ENCODE measurements at regions not wholly inside any gene's neighbourhood (a gene's known extent, or its start where the extent isn't known, plus 50 kb on each side); places are given as distances from the start of the nearest gene placed in this dataset.

DNA sequence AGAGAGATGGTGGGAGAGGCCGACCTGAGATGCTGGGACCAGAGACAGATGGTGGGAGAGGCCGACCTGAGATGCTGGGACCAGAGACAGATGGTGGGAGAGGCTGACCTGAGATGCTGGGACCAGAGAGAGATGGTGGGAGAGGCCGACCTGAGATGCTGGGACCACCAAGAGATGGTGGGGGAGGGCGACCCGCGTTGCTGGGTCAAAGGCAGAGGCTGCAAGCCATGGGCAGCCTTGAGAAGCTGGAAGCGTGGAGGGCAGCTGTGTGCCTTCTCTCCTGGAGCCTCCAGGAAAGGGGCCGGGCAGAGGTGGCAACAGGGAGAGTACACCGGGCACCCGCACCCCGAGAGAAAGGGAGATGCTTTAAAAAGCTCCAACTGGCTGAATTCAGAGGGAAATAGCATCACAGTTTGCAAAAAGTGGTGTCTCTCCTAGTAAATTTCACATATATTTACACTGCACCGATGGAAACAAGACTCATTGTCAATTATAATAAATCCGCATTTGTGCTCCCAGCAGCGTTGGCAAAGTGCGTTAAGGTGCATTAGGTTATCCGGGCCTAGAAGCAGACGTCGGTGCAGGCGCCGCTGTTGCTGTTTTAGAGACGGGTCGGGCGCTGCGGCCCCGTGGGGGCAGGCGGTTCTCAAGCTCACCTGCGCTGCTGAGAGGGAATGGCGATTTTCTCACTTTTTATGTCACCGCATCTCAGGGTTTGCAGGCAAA is 132.4 kb downstream of the DLL1 start:
- intact Hi-C loops (cut with DNase I; ENCODE audit: low total_unique reads): no loop called here
- Histone ChIP-seq H3K9me3 (no peaks in the 10 kb centered on the region), H3K27me3 (no peaks in the 10 kb centered on the region), H3K4me3 (no peak overlapping the region), H3K36me3 (ENCODE audit: low read depth, missing control alignments) (no peaks in the 10 kb centered on the region), H3K4me1 (no peaks in the 10 kb centered on the region), H3K27ac (no peak overlapping the region)
- no peak for DNase-seq
- no peak for TF ChIP-seq CTCF (IDR thresholded peaks at IDR 0.05)
- TF ChIP-seq POLR2A (IDR thresholded peaks at IDR 0.05): no peak
- WGBS, 2 donors: 73 to 86% methylated on average over 29 of the region's 29 CpGs

DNA sequence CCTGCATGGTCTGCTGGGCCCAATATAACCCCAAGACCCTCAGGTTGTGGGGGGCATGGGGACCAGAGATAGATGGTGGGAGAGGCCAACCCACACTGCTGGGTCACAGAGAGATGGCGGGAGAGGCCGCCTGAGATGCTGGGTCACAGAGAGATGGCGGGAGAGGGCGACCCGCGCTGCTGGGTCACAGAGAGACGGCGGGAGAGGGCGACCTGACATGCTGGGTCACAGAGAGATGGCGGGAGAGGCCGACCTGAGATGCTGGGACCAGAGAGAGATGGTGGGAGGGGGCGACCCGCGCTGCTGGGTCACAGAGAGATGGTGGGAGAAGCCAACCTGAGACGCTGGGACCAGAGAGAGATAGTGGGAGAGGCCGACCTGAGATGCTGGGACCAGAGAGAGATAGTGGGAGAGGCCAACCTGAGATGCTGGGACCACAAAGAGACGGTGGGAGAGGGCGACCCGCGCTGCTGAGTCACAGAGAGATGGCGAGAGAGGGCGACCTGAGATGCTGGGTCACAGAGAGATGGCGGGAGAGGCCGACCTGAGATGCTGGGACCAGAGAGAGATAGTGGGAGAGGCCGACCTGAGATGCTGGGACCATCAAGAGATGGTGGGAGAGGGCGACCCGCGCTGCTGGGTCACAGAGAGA is 133.2 kb downstream of the DLL1 start:
- Histone ChIP-seq H3K4me1 (no peaks in the 10 kb centered on the region), H3K9me3 (no peaks in the 10 kb centered on the region), H3K4me3 (no peak overlapping the region), H3K36me3 (ENCODE audit: low read depth, missing control alignments) (no peaks in the 10 kb centered on the region), H3K27ac (no peak overlapping the region), H3K27me3 (no peaks in the 10 kb centered on the region)
- intact Hi-C loops (cut with DNase I; ENCODE audit: low total_unique reads): no loop called here
- no peak for TF ChIP-seq POLR2A (IDR thresholded peaks at IDR 0.05)
- no peak for TF ChIP-seq CTCF (IDR thresholded peaks at IDR 0.05)
- no peak for DNase-seq
- 87 to 89% methylated on average over 28 of the region's 28 CpGs for WGBS, 2 donors

DNA sequence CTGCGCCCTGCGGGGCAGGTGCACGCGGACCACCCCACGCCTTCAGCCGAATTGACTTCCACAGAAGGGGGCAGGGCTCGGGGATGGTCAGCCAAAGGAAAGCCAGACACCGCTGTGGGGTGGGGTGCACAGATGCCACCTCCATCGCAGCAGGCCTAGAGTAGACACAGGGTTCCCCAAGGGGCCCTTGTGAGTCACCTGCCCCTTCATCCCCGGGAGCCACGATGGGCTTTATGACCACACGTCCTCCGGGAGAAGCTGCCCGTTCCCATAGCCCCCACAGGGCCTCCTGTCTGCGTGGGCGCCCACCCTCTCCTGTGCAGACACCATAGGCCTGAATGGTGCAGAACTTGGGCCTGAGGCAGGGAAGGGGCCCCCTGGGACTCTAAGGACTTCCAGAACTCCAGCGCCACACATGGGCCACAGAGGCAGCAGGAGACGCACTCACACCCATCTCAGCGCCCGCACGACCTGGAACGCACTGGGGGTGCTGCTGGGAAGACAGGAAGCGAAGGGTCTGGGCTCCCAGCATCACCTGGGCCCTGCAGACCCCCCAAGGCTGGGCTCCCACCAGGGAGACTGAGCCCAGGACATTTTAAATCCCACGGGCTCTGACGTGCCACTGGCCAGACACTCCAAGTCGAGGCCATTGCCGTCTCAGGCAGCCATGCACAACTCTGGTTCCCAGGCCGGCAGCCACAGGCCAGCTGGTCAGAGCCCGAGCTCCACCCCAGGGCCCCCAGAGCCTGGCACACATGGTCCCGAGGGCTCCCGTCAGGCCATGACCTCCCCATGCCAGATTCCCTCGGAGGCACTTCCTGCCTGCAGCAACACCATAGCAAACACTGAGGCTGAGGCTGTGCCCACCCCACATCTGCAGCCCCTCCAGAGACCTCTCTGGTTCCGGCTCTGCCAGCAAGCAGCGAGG is 134.2 kb downstream of the DLL1 start:
- 88 to 94% methylated on average over 23 to 33 of the region's 34 CpGs for WGBS, 2 donors
- intact Hi-C loops (cut with DNase I; ENCODE audit: low total_unique reads): no loop called here
- H3K27ac ChIP-seq: no peak overlapping the region

More for the DNA sequence above, 134.2 kb downstream of the DLL1 start:
- no peak for DNase-seq
- H3K36me3 ChIP-seq (ENCODE audit: low read depth, missing control alignments): no peaks in the 10 kb centered on the region
- no peaks in the 10 kb centered on the region for H3K9me3 ChIP-seq
- TF ChIP-seq CTCF (IDR thresholded peaks at IDR 0.05): no peak
- TF ChIP-seq POLR2A (IDR thresholded peaks at IDR 0.05): no peak
- no peaks in the 10 kb centered on the region for H3K27me3 ChIP-seq
- no peaks in the 10 kb centered on the region for H3K4me1 ChIP-seq
- H3K4me3 ChIP-seq: no peak overlapping the region

Data from testis (tissue), 2 donors.